ENCODE measurements at regions not wholly inside any gene's neighbourhood (a gene's known extent, or its start where the extent isn't known, plus 50 kb on each side); places are given as distances from the start of the nearest gene placed in this dataset.

DNA sequence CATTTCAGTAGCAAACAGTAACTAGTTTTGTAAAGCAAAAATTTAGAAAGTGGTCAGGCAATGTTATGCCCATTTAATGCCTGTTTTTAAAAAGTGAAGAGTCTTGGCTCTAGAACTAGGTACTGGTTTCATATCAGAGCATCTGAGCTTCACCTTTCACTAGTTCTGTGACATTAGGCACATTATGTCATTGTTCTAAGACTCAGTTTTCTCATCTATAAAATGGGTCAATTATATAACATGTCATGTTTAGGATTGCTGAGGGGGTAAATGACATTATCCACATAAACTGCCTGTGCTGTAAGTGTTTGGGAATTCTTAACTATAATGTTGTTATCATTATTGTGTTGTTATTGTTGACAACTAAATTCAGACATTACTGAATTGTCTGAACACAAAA lies 235.6 kb upstream of the ZC3H12C start:
- DNase-seq (ENCODE audit: low read depth in 2 of 3, low spot score in 1 of 3): no peak

DNA sequence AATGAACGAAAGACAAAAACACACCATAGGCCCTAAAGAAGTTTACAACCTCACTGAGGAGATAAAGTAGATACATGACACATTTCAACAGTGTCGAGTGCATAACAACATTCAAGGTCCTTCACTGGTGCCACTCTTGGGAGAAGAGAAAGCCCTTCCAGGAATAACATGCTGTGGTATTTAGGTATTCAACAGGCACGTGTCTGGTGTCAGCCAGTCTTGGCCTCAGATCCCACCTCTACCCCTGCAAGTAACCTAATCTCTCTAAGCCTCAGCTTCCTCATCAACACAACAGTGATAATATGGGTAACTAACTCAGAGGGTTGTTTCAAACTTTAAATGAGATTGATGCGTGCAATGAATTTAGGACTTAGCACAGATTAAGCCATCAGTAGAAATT lies 235.0 kb upstream of the ZC3H12C start:
- DNase-seq (ENCODE audit: low read depth in 2 of 3, low spot score in 1 of 3): no peak

DNA sequence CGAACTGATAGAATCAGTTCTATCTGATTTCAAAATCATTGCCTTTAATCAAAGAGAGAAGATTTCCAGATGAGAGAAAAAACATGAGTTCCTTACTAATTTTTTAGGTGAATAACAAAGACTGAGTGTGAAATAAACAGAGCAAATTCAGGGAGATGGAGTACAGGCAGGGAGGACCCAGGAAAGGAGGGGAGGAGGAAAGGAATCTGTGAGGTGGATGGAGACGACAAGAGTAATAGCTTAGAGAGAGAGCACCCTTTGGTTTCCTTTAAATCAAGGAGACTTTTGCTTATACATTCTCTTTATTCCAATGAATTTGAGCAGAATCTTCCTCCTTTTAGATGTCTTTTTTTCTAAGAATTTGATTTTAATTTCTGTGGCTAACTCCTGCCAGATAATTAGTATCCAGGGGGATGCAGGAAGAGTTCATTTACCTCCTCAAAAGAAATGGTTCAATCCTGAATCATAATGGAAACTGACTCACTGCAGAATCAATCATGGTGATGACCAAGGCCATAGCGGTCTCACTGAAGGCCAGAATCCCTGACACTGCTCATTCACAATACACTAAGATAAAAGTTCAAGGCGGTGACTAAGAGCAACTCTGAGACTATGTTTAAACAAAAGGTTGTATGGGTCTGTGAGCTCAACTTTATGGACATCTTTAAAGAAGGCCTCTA lies 234.0 kb upstream of the ZC3H12C start:
- no peak for DNase-seq (ENCODE audit: low read depth in 2 of 3, low spot score in 1 of 3)

DNA sequence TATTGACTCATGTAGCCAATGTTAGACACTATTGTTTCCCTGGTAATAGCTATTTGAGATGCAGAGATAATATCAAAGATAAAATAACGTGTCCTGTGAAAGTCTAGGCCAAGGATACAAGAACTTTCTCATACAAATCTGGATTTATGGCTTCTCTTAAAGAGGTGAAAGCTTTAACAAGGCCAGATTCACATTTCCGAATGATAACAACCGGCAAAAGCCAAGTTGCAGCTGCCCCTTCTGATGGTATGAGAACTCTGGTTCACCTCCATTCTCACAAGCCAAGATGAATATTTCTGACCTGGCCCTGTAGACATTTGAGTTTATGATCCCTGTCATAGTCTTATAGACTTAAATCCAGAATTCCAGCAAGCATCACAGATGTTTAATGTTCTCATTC lies 230.4 kb upstream of the ZC3H12C start:
- no peak for DNase-seq (ENCODE audit: low read depth in 2 of 3, low spot score in 1 of 3)

DNA sequence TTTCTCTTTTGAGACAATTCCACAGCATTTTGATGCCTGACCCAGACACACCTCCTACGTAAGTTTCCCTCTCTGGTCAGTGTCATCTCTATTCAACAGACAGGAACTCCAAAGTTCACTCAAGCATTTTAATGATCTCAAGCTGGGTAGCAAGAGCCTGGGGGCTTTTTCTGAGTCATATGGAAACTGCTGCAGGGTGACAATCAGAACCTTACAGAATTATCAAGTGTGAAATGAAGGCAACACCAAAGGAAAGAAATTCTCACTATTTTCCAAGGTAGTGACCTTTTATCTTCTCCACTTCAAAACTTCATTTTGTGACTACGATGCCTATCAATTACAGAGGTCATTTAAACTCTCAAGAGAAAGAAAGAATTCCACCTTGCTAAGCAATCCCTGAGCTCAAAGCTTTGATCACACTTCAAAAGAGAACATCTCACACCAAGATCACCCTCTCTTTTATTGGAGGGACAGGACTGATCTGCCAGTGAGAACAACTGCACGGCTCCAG lies 229.0 kb upstream of the ZC3H12C start:
- no peak for DNase-seq (ENCODE audit: low read depth in 2 of 3, low spot score in 1 of 3)

DNA sequence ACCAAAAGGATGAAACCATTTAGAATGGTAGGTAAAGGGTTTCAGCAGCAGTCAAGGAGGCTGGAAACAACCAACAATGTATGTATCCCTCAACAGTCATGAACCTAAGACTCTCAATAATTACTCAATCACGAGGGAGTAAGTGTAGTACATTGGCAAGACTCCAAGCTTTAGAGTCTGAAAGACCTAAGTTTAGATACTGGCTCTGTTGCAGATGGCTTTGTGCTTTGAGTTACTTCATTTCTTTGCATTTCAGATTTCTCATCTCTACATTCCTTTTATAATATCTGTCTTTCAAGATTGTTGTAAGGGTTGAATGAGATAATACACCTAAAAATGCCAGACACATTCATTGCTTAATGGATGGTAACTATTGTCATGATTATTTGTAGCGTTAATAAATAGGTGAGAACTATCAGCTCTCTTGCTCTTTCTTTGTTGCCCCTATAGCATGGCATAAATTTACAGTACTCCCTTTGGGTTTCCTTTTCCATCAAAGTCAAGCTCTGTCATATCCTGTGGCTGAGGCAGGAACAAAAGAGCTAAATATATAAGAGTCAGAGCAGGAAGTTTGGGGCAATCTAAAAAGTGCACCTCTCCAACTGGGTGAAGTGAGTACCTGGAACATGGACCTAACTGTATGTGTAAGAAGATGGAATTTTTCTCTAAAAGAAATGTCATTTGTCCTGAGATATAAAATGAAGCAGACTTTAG lies 228.2 kb upstream of the ZC3H12C start:
- no peak for DNase-seq (ENCODE audit: low read depth in 2 of 3, low spot score in 1 of 3)

DNA sequence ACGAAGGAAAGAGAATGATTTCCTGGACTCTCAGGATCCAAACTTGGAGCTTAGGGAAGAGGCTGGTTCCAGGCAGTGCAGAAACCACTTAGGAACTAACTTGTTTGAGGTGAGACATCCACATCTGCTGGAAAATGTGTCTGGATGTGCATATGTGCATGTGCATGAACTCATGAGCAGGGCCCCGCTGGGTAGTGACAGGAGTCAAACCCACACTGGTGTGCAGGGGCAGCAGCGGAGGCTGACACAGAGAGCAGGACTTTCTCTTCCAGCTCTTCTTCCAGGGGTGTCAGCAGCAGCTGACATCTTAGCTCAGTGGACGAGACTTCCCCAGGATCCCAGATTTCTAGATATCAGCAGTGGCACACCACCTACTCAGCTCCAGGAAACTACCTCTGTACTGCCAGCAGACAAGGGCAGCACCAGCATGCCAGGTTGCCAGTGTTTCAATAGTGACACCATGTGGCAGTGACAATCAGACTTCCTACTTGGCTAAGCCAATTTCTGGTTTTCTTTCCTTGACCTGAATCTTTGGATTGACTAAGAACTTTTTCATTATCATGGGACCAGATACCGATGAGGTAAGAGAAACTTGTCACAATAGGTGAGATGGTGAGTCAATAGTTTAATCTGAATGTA lies 227.5 kb upstream of the ZC3H12C start:
- no peak for DNase-seq (ENCODE audit: low read depth in 2 of 3, low spot score in 1 of 3)

DNA sequence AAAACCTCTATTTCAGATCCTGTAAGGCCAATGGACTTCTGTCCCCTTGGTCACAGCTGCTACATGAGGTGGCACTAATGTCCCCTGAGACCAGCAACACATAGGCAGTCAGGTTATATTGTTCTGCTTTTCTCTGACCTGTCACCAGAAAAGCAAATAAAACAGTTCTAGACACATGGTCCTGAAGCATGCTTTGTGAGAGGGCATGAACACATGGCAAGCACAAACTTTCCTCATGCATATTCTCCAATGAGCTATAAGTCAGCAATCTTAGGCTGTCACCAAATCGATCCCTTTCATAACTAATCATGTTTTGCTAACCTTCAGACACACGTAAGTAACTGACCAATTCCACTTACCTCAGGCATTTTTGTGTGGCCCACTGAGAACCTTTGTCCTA lies 225.4 kb upstream of the ZC3H12C start:
- no peak for DNase-seq (ENCODE audit: low read depth in 2 of 3, low spot score in 1 of 3)

DNA sequence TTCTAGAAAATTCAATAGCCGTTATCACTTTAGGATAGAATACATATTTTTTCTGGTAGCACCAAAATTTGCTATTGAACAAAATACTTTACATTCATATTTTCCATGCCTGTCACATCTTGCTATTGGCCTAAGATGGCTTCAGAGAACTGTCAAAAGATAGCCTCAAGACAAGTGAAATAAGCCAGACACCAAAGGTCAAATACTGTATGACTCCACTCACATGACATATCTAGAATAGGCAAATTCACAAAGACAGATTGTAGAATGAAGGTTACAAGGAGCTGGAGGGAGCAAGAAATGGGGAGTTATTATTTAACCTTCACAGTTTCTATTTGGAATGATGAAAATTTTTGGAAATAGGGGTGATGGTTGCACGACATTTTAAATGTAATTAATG lies 223.7 kb upstream of the ZC3H12C start:
- no peak for DNase-seq (ENCODE audit: low read depth in 2 of 3, low spot score in 1 of 3)

DNA sequence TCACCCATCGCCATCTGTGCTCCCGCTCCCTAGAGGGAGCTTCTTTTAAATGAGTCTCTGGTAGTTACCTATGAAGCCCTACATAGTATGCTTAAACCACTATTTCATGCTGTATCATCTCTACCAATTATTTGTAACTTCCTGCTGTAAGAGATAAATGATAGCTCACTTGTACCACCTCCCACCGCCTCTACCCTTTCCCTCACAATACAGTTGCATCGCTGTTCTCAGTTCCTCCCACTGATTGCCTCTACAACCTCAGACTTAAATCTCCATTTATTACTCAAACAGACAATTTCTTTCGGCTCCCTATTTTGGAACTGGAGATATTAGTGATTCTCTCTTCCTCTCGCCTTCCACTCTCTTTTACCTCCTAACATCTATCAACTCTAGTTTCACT lies 222.9 kb upstream of the ZC3H12C start:
- no peak for DNase-seq (ENCODE audit: low read depth in 2 of 3, low spot score in 1 of 3)

DNA sequence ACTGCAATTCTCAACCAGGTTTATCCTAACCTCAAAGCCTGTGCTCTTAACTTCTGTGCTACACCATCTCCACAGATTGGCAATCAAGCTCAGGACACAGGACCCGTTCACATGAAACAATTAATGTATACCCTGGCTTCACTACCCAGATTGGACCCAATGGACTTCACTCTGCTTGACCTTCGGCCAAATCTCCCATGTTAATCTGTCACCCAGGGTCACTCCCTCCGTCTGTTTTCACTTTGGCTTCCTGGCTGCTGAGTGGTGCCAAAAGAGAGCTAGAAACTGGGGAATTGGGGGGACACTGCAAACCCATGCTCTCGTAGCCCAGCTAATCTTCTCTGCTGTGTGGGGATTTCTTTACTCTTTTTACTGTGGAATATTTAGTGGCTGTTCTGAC lies 216.1 kb upstream of the ZC3H12C start:
- DNase-seq (ENCODE audit: low read depth in 2 of 3, low spot score in 1 of 3): no peak

DNA sequence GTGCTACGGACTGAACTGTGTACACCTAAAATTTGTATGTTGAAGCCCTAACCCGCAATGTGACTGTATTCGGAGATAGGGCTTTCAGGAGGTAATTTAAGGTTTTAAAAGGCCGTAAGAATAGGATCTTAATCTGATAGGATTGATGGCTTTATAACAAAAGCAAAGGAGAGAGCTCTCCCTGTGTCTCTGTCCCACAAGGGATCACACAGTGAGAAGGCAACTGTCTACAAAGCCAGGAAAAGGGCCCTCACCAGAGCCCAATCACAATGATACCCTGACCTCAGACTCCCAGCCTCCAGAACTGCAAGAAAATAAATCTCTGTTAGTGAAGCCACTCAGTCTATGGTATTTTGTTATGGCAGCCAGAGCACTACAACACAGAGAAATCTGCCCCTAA lies 208.7 kb upstream of the ZC3H12C start:
- DNase-seq (ENCODE audit: low read depth in 2 of 3, low spot score in 1 of 3): no peak

DNA sequence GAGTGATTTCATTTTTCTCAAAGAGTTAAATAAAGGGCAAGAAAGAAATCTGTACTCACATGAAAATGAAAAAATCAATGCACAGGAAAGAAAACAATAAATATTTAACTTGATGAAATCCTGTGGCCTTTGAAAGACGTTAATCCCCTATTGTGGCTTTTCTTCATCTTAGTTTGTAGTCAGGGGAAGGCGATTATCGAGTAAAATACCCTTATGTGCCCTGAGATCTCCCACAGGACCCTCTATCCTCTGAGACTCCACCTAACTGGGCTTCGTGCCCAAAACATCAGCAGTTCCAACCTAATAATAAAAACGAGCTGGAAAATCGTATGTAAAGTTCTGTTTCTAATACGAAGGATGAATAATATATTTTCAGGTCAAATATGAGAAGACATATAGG lies 208.2 kb upstream of the ZC3H12C start:
- DNase-seq (ENCODE audit: low read depth in 2 of 3, low spot score in 1 of 3): no peak

DNA sequence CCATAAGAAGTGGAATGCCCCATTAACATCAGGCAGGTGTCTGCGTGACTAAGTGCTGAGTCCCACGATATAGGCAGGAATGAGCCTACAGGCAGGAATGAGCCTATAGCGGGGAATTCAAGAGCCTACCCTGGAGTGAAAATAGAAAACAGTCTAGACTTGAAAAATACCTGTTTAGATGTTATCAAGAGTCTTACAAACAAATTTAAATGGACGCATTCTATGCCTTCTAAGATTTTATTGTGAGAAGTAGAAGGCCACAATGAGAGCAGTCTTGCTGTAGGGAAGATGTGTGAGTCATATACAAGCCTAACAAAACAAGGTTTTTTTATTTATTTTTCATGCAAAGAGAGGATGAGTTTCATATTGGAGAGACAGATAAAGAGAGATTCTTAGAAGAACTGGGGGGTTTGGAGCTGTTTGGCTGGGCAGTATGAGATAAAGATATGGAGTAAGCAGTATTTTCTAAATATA lies 200.8 kb upstream of the ZC3H12C start:
- no peak for DNase-seq (ENCODE audit: low read depth in 2 of 3, low spot score in 1 of 3)

DNA sequence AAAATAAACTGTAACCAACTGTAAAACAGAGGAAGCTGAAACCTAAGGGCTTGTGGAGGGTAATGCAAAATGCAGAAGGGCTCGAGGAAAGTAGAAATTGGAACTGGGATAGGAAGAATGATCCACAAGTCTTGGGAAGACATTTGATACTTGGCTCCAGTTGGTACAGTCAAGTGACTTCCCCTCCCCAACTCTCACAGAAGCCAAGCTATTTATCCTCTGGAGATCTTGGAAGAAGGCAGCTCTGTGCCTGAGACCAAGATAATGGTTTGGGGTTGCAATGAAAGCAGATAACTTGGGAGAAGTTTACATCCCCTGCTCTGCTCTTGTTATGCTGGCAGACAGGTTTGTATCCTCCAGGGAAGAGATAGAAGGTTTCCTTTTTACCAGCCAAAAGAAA lies 198.9 kb upstream of the ZC3H12C start:
- no peak for DNase-seq (ENCODE audit: low read depth in 2 of 3, low spot score in 1 of 3)

DNA sequence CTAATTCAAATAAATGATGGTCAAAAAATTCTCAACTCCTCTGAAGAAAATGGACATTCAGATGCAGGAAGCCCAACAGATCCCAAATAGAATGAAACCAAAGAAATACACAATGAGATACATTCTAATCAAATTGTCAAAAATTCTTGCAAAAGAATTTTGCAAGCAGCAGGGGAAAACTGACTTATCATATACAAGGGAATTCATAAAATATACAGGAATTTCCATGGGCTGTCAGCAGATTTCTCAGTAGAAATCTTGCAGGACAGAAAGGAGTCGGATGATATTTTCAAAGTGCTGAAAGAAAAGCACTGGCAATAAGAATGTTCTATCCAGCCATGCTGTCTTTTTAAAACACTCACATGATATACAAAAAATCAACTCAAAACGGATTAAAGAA lies 194.6 kb upstream of the ZC3H12C start:
- DNase-seq (ENCODE audit: low read depth in 2 of 3, low spot score in 1 of 3): no peak

DNA sequence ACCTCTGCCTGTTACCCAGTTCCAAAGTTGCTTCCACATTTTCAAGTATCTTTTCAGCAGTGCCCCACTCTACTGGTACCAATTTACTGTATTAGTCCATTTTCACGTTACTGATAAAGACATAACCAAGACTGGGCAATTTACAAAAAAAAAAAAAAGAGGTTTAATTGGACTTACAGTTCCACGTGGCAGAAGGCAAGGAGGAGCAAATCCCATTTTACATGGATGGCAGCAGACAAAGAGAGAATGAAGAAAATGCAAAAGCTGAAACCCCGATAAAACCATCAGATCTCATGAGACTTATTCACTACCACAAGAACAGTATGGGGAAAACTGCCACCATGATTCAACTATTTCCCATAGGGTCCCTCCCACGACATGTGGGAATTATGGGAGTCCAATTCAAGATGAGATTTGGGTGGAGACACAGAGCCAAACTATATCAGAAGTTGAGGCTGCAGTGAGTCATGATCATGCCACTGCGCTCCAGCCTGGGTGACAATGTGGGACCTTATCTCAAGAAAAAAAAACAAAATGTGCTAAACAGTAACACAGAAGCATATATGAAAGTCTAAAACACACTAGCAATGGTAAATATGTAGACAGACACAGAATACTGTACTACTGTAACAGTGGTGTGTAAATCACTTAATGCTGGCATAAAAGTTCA lies 190.3 kb upstream of the ZC3H12C start:
- no peak for DNase-seq (ENCODE audit: low read depth in 2 of 3, low spot score in 1 of 3)

DNA sequence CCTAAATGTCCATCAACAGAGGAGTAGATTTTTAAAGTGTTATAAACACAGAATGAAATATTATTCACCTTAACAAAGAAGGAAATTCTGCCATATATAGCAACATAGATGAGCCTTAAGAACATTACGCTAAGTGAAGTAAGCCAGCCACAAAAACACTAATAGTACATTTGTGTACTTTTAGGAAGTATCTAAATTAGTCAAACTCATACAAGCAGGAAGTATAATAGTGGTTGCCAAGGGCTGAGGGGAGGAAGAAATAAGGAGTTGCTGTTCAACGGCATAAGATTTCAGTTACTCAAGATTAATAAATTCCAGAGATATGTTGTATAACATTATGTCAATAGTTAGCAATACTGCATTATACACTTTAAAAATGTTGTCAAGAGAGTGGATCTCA lies 181.7 kb upstream of the ZC3H12C start:
- no peak for DNase-seq (ENCODE audit: low read depth in 2 of 3, low spot score in 1 of 3)

DNA sequence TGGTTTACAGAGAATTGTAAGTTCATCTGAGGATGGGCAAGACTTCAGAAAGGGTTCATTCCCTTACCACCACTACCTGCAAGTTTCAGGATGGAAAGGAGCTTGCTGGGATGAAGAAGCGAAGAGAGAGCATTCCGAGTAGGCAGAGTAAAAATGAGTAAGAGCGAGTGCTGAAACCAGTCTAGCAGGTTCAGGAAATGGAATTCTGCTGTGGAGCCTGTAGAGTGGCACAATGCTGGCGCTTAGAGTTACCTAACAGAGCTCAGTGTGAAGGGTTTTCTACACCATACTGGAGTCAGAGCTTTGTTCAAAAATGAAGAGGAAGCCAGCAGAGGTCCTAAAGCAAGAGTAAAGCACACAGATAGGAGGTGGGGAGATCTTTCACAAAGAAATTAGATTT lies 179.2 kb upstream of the ZC3H12C start:
- no peak for DNase-seq (ENCODE audit: low read depth in 2 of 3, low spot score in 1 of 3)

DNA sequence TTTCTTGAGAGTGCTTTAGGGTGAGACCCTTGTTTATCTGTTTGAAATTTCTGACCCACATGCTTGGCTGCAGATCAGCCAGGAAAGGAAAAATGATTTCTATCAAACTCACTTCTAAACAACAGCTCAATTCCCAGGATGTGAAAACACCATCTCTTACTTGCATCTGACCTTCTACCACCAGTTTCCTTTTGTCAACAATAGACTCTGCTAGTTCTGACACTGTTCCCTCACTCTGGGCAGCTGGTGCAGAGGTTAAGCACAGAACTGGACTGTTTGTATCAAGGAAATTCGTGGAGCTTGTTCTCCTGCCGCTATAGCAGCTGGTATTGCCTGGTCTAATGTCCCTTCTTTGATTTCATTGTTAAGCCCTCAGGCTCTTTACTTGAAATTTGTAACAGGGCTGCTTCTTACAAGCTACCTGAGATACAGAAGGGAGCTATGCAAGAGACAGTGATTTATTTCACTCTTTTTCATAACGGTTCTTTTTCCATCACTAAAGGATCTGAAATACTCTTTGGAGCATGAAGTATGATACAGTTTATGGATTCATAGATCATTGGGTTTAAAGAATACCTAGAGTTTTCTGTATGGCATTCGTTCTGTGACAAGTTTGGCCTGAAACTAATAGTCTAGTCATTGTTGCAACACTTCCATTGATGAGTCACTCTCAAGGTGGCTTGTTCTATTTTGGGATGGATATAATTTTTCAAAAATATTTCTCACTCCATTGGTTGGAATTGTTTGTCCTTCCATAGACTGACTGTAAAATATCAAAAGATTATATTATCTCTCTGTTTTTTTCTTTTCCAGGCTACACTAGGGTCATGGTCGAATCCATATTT lies 178.2 kb upstream of the ZC3H12C start:
- DNase-seq (ENCODE audit: low read depth in 2 of 3, low spot score in 1 of 3): no peak

DNA sequence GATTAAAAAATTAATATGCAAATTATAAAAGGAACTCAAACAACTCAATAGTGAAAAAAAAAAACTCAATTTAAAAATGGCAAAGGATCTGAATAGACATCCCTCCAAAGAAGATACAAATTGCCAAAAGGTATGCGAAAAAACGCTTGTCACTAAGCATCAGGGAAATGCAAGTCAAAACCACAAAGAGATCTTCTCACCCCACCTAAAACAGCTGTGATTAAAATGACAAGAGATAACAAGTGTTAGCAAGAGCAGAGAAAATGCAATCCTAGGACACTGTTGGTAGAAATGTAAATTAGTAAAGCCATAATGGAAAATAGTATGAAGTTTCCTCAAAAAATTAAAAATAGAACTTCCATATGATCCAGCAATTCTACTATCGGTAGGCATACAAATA lies 166.3 kb upstream of the ZC3H12C start:
- DNase-seq (ENCODE audit: low read depth in 2 of 3, low spot score in 1 of 3): no peak

Measured in stimulated activated CD4-positive, alpha-beta T cell treated with anti-CD3 and anti-CD28 coated beads, Interleukin-12 subunit alpha, Interleukin-12 subunit beta, amount 100 ng/mL, for 48 hours (primary cell).